Type B pancreatic cell (in vitro differentiated cells): ENCODE measurements at regions not wholly inside any gene's neighbourhood (a gene's known extent, or its start where the extent isn't known, plus 50 kb on each side); places are given as distances from the start of the nearest gene placed in this dataset.
"Not testable (repeated sequence)": the region's sequence is repeated elsewhere in the genome, so short reads cannot be mapped to it uniquely, and the experiment has no call there.

Experiments
- DNase-seq: peaks from one replicate; pipeline ENCODE4 v3.0.0; 2021; ENCODE audit warnings: mixed read lengths; ENCODE audit not compliant: unreplicated experiment; ENCODE audit errors: extremely low spot score
- H3K27ac Mint-ChIP-seq: 2 replicates; pipeline ENCODE4 v1.8.0; 2021; ENCODE audit warnings: mild to moderate bottlenecking, mixed read lengths
- H3K27me3 Mint-ChIP-seq: 2 replicates; pipeline ENCODE4 v1.8.0; 2021; ENCODE audit warnings: mixed read lengths
- H3K36me3 Mint-ChIP-seq: 2 replicates; pipeline ENCODE4 v1.8.0; 2021; ENCODE audit warnings: mixed read lengths
- H3K4me1 Mint-ChIP-seq: one replicate; pipeline ENCODE4 v1.8.0; 2021; ENCODE audit warnings: mixed read lengths; ENCODE audit not compliant: unreplicated experiment
- H3K4me3 Mint-ChIP-seq: 2 replicates; pipeline ENCODE4 v1.8.0; 2021; ENCODE audit warnings: mild to moderate bottlenecking, mixed read lengths
- H3K9me3 Mint-ChIP-seq: 2 replicates; pipeline ENCODE4 v1.8.0; 2021; ENCODE audit warnings: mixed read lengths
- TF ChIP-seq, protein P1 (sequence below): fragments of 200-600 bp; sonication (generic); conservative IDR thresholded peaks from 2 replicates; pipeline ENCODE4 v1.5.0; 2021; ENCODE audit warnings: antibody characterized with exemption, mild to moderate bottlenecking

DNA sequence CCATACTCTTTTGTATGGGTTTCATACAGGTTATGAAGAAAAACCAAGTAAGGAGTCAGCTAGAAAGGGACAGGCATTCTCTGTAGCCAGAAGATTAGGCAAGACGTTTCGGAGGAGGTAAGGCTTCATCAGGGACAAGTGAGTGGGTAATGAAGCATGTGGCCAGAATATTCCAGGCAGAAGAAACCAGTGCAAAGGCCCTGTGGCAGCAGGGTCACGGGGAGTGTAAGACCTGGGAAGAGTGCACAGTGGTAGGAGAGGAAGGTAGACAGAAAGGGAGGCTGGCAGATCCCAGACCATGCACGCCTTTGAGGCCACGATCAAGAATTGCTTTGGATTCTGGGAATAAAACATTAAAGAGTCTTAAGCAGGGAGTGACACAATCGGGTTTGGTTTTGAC lies 177.6 kb downstream of the MIAT start:
- peaks cover 23% of the 10 kb centered on the region for H3K4me1 Mint-ChIP-seq
- no peak overlapping the region for H3K4me3 Mint-ChIP-seq
- H3K27me3 Mint-ChIP-seq: peaks cover 28% of the 10 kb centered on the region
- no peak overlapping the region for H3K27ac Mint-ChIP-seq
- no peaks in the 10 kb centered on the region for H3K36me3 Mint-ChIP-seq
- H3K9me3 Mint-ChIP-seq: no peaks in the 10 kb centered on the region
- TF ChIP-seq, protein P1, sequence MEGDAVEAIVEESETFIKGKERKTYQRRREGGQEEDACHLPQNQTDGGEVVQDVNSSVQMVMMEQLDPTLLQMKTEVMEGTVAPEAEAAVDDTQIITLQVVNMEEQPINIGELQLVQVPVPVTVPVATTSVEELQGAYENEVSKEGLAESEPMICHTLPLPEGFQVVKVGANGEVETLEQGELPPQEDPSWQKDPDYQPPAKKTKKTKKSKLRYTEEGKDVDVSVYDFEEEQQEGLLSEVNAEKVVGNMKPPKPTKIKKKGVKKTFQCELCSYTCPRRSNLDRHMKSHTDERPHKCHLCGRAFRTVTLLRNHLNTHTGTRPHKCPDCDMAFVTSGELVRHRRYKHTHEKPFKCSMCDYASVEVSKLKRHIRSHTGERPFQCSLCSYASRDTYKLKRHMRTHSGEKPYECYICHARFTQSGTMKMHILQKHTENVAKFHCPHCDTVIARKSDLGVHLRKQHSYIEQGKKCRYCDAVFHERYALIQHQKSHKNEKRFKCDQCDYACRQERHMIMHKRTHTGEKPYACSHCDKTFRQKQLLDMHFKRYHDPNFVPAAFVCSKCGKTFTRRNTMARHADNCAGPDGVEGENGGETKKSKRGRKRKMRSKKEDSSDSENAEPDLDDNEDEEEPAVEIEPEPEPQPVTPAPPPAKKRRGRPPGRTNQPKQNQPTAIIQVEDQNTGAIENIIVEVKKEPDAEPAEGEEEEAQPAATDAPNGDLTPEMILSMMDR: no peak
- no peak for DNase-seq

DNA sequence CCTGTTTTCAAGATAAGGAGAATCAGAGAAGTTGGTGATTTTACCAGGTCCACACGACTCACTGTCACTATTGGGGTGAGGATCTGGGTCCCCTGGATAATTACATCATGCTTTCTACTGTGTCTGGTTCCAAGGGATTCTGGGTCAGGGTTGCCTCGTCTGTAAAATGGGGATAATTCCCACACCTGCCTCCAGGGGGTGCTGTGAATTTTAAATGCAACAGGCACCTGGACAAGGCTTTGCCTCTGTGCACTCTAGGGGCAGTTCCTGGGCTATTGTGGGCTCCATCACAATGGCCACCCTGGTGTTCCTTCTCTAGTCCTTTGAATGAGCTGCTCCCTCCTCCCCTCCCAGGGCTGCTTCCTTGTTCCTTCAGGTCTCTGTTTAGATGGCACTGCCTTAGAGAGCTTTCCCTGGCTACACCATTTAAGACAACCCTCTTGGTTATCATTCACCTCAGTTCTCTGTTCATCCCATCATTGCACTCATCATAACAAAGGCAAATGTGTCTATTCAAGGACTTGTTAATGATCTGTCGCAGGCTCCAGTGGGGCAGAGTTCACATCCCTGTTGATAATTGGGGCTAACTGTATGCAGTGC lies 178.6 kb downstream of the MIAT start:
- Mint-ChIP-seq H3K4me1 (peaks cover 14% of the 10 kb centered on the region), H3K27me3 (peaks cover 33% of the 10 kb centered on the region), H3K36me3 (no peaks in the 10 kb centered on the region), H3K4me3 (no peak overlapping the region), H3K9me3 (no peaks in the 10 kb centered on the region), H3K27ac (no peak overlapping the region)
- TF ChIP-seq, protein P1: peak; percentile 80
- no peak for DNase-seq

DNA sequence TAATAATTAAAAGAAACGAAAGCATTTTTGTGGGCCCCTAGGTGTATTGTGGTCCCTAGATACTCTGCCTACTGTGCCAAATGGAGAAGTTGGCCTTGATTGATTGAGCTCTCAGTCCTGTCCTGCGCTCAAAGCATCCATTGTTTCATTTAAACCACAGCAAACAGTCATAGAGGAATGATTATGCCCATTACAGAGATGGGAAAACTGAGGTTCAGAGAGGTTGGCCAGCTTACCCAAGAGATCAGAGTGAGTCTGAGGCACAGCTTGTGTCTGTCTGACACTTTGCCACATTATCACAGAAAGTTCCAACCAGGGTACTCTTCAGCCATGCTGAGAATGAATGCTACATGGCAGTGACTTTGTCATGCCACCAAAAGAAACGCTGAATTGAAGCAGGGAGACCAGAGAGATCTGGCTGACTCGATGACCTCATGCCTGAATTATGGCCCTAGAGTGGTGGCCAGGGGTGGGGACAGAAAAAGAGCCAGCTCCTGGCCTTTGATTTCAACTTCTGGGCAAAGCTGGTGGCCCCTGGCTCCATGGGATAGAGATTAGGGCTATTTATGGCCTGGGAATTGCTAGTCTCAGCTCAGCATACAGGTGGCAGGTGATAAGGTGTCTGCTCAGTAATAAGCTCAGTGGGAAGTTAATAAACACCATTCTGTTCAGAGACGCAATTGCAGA lies 180.5 kb downstream of the MIAT start:
- no peak for DNase-seq
- H3K27ac Mint-ChIP-seq: no peak overlapping the region
- TF ChIP-seq, protein P1: no peak
- H3K4me1 Mint-ChIP-seq: peaks cover 5% of the 10 kb centered on the region
- peaks cover 37% of the 10 kb centered on the region for H3K27me3 Mint-ChIP-seq
- no peaks in the 10 kb centered on the region for H3K9me3 Mint-ChIP-seq
- H3K36me3 Mint-ChIP-seq: no peaks in the 10 kb centered on the region
- H3K4me3 Mint-ChIP-seq: no peak overlapping the region

DNA sequence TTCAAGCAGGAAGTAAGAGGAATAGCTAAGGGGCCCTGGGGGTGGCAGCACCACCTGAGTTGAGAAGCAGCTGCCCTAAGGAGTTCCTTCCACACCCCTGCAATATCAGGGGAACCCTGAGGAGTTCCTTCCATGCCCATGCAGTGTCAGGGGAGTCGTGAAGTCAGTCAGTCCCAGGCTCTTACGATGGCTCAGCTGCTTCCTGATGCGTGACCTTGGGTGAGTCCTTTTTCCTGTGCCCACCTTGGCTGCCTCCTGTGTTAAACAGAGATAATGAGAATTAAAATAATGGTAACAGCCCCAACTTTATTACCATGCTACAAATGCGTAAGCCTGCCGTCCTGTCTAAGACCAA lies 181.1 kb downstream of the MIAT start:
- Mint-ChIP-seq H3K27me3 (peaks cover 41% of the 10 kb centered on the region), H3K36me3 (no peaks in the 10 kb centered on the region), H3K4me3 (no peak overlapping the region), H3K27ac (no peak overlapping the region), H3K4me1 (peaks cover 5% of the 10 kb centered on the region), H3K9me3 (no peaks in the 10 kb centered on the region)
- TF ChIP-seq, protein P1: no peak
- DNase-seq: no peak

DNA sequence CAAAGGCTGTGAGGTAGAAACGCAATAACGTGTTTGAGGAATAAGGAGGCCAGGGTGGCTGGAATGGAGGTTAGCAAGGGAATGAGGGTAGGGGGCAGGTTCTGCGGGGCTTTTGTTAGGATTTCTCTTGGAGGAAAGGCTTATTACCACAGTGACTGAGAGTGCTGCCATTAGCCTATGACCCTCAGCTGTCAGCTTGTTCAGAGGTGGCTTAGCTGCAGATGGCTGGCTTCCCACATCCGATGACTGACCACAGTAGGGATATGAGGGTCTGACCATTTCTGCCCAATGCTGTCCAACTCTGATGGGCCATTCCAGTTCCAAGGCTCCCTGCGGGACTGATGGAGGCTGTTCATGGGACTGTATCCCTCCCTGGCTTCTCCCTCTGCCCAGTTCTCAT lies 181.8 kb downstream of the MIAT start:
- TF ChIP-seq, protein P1: no peak
- no peak for DNase-seq
- Mint-ChIP-seq H3K27me3 (peaks cover 48% of the 10 kb centered on the region), H3K9me3 (no peaks in the 10 kb centered on the region), H3K4me3 (no peak overlapping the region), H3K27ac (no peak overlapping the region), H3K4me1 (peaks cover 5% of the 10 kb centered on the region), H3K36me3 (no peaks in the 10 kb centered on the region)

DNA sequence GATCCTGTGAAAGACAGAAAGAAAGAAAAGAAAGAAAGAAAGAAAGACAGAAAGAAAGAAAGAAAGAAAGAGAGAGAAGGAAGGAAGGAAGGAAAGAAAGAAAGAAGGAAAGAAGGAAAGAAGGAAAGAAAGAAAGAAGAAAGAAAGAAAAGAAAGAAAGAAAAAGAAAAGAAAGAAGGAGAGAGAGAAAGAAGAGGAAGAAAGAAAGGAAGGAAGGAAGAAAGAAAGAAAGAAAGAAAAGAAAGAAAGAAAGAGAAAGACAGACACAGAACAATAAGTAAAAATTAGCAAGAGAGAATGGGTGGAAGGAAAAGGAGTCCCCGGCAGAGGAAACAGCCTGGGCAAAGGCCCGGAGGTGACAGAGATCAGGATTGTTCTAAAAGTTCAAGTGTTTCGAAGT lies 183.4 kb downstream of the MIAT start:
- H3K27me3 Mint-ChIP-seq: peaks cover 39% of the 10 kb centered on the region
- not testable (repeated sequence) for H3K4me1 Mint-ChIP-seq, H3K36me3 Mint-ChIP-seq

More for the DNA sequence above, 183.4 kb downstream of the MIAT start:
- not testable (repeated sequence) for H3K9me3 Mint-ChIP-seq, DNase-seq, H3K4me3 Mint-ChIP-seq, H3K27ac Mint-ChIP-seq
